GM12891 (cell line): ENCODE measurements at regions not wholly inside any gene's neighbourhood (a gene's known extent, or its start where the extent isn't known, plus 50 kb on each side); places are given as distances from the start of the nearest gene placed in this dataset.

Experiments used
- PAX5 ChIP-seq: IDR thresholded peaks from 2 replicates; pipeline ENCODE4 v1.6.1; 2011; ENCODE audit warnings: low read length, moderate library complexity, mild to moderate bottlenecking; ENCODE audit not compliant: insufficient read depth, severe bottlenecking
- POLR2A ChIP-seq: IDR thresholded peaks from 2 replicates; pipeline ENCODE4 v1.6.1; 2011; ENCODE audit warnings: low read depth, low read length, control low read depth
- POLR2AphosphoS5 ChIP-seq: IDR thresholded peaks from 2 replicates; pipeline ENCODE4 v1.6.1; 2011; ENCODE audit warnings: low read depth, low read length, control low read depth
- POU2F2 ChIP-seq: IDR thresholded peaks from 2 replicates; pipeline ENCODE4 v1.6.1; 2011; ENCODE audit warnings: low read depth, mild to moderate bottlenecking, control low read depth, low read length, moderate library complexity
- SPI1 ChIP-seq: IDR thresholded peaks from 2 replicates; pipeline ENCODE4 v1.6.1; 2011; ENCODE audit warnings: low read depth, low read length, control low read depth
- TAF1 ChIP-seq: IDR thresholded peaks from 2 replicates; pipeline ENCODE4 v1.6.1; 2011; ENCODE audit warnings: low read depth, low read length, control low read depth

GRCh38 chr1:189007824-189008223, 1469.8 kb downstream of the BRINP3 start:
- TF ChIP-seq POLR2A (no peak), PAX5 (no peak), POLR2AphosphoS5 (no peak), TAF1 (no peak), SPI1 (no peak), POU2F2 (no peak)
